GM12878 (cell line): ENCODE measurements at regions not wholly inside any gene's neighbourhood (a gene's known extent, or its start where the extent isn't known, plus 50 kb on each side); places are given as distances from the start of the nearest gene placed in this dataset.
"Not testable (repeated sequence)": the region's sequence is repeated elsewhere in the genome, so short reads cannot be mapped to it uniquely, and the experiment has no call there.

Source experiments
- ATAC-seq: fragments of 200-7000 bp; cut with Tn5 transposase; 3 replicates; pipeline ENCODE4 v1.9.1; 2020; ENCODE audit warnings: mild to moderate bottlenecking, moderate library complexity
- BruUV-seq: library from RNA; stranded (reverse); fragments of 400-500 nt; replicated peaks from 2 replicates; lab custom pipeline; 2021; lab: Mats Ljungman, UMichigan
- CTCF ChIA-PET: fragments of 300-600 bp; sonication (Branson Sonifier 250); formaldehyde crosslinking; extraction: SDS; loops from one replicate; lab custom pipeline; 2021; ENCODE audit warnings: inconsistent platforms; lab: Yijun Ruan, JAX
- POLR2A ChIA-PET: fragments of 350-600 bp; formaldehyde crosslinking; extraction: SDS; loops from one replicate; lab custom pipeline; 2021; ENCODE audit warnings: inconsistent platforms; lab: Charles Lee
- RAD21 ChIA-PET: fragments of 300-600 bp; sonication (Branson Sonifier 250); formaldehyde crosslinking; loops from one replicate; lab custom pipeline; 2023; ENCODE audit warnings: antibody characterized with exemption; ENCODE audit not compliant: unreplicated experiment; lab: Charles Lee
- SMC1A ChIA-PET: fragments of 300-600 bp; sonication (Branson Sonifier 250); formaldehyde crosslinking; loops from one replicate; lab custom pipeline; 2023; ENCODE audit not compliant: unreplicated experiment, uncharacterized antibody; lab: Charles Lee
- DNase-seq: peaks from one replicate; pipeline ENCODE4 v3.0.0-alpha.2; 2011; ENCODE audit warnings: low read depth, low spot score
- FAIRE-seq: peaks from 3 replicates; lab custom pipeline; 2011; peaks lifted over from hg19 to GRCh38; lab: Jason Lieb, UNC
- H2AFZ ChIP-seq: 2 replicates; pipeline ENCODE4 v1.6.0; 2011; ENCODE audit warnings: low read depth, low read length, control low read depth; ENCODE audit not compliant: control insufficient read depth
- H3K27ac ChIP-seq: 2 replicates; pipeline ENCODE4 v1.5.1; 2011; ENCODE audit warnings: control low read depth; ENCODE audit not compliant: control insufficient read depth, insufficient read depth
- H3K27me3 ChIP-seq, 2 experiments: replicated peaks in 1 of 2; 2 replicates each; pipeline versions ENCODE4 v1.6.0 to v1.6.1; 2011; ENCODE audit warnings: low read length in 1 of 2; ENCODE audit not compliant: control insufficient read depth in 2 of 2, insufficient read depth in 2 of 2
- H3K36me3 ChIP-seq, 2 experiments: 2 replicates each; pipeline ENCODE4 v1.5.1; 2011; ENCODE audit warnings: low read length in 1 of 2; ENCODE audit not compliant: control insufficient read depth in 2 of 2, insufficient read depth in 2 of 2
- H3K4me1 ChIP-seq: 2 replicates; pipeline ENCODE4 v1.6.1; 2011; ENCODE audit warnings: mild to moderate bottlenecking, low read length, moderate library complexity, mixed read lengths; ENCODE audit not compliant: control insufficient read depth, insufficient read depth
- H3K4me2 ChIP-seq: 2 replicates; pipeline ENCODE4 v1.6.0; 2011; ENCODE audit warnings: control low read depth; ENCODE audit not compliant: control insufficient read depth, insufficient read depth
- H3K4me3 ChIP-seq: fragments of 200-600 bp; sonication (generic); 2 replicates; pipeline ENCODE4 v1.5.1; 2016
- H3K79me2 ChIP-seq: 2 replicates; pipeline ENCODE4 v1.6.0; 2011; ENCODE audit warnings: low read length; ENCODE audit not compliant: control insufficient read depth, insufficient read depth
- H3K9ac ChIP-seq: 2 replicates; pipeline ENCODE4 v1.8.0; 2011; ENCODE audit warnings: low read length, control low read depth, mixed read lengths; ENCODE audit not compliant: control insufficient read depth, insufficient read depth
- H3K9me3 ChIP-seq: replicated peaks from 3 replicates; pipeline ENCODE4 v1.5.1; 2011; ENCODE audit warnings: mild to moderate bottlenecking, low read length; ENCODE audit not compliant: control insufficient read depth, insufficient read depth
- H4K20me1 ChIP-seq: 2 replicates; pipeline ENCODE4 v1.6.0; 2011; ENCODE audit not compliant: control insufficient read depth, insufficient read depth
- CHD4 ChIP-seq: fragments of 200-600 bp; sonication (generic); IDR thresholded peaks from 2 replicates; pipeline ENCODE4 v1.6.1; 2016; ENCODE audit warnings: mild to moderate bottlenecking
- NR2C1 ChIP-seq: fragments of 450-650 bp; IDR thresholded peaks from 2 replicates; pipeline ENCODE4 v1.6.1; 2017; ENCODE audit warnings: antibody characterized with exemption, mild to moderate bottlenecking, moderate library complexity
- SMC3 ChIP-seq: IDR thresholded peaks from 2 replicates; pipeline ENCODE4 v1.6.1; 2011; ENCODE audit warnings: low read length, improper control_type of control experiment, borderline replicate concordance
- SRF ChIP-seq, 2 experiments: IDR thresholded peaks; 2 replicates each; pipeline ENCODE4 v1.6.1; 2011; ENCODE audit warnings: low read depth in 2 of 2, low read length in 2 of 2, mild to moderate bottlenecking in 1 of 2, moderate library complexity in 1 of 2
- ZNF592 ChIP-seq: fragments of 450-650 bp; IDR thresholded peaks from 2 replicates; pipeline ENCODE4 v1.6.1; 2017; ENCODE audit warnings: mild to moderate bottlenecking, moderate library complexity
- WGBS: methylation state at CpG from one replicate; pipeline ENCODE4 v1.1.6; 2016; ENCODE audit warnings: low lambda C conversion rate; ENCODE audit not compliant: insufficient replicate concordance, insufficient coverage; ENCODE audit errors: missing lambda C conversion rate; 5-methylcytosine and 5-hydroxymethylcytosine counted together
- in situ Hi-C: fragments of 300-500 bp; cut with MboI; formaldehyde crosslinking; loops from 9 replicates; pipeline ENCODE4 v1.14.3; 2018; ENCODE audit warnings: mixed read lengths
- intact Hi-C: fragments of 100-400 bp; cut with micrococcal nuclease; formaldehyde crosslinking; loops from one replicate; pipeline ENCODE4 v1.14.2; 2022; ENCODE audit not compliant: unreplicated experiment

- ChIA-PET CTCF (interaction anchor here (0.8 to 1.9 kb wide), 2 partner anchors 13 to 56 kb away, joined by 4 to 5 read pairs; no protein-coding TSS in a partner anchor), RAD21 (no interaction called here), SMC1A (no interaction called here), POLR2A (interaction anchor here (0.6 kb wide), 2 partner anchors 151 to 579 kb away, joined by 3 to 4 read pairs; no protein-coding TSS in a partner anchor)
- FAIRE-seq (no peak), ATAC-seq (no peak), DNase-seq (no peak)
- H3K9me3 ChIP-seq = no peaks in the 10 kb centered on the region
- no TSS peak for BruUV-seq
- H3K4me1 ChIP-seq = peaks cover 25% of the 10 kb centered on the region
- no peaks in the 10 kb centered on the region for H3K36me3 ChIP-seq
- TF ChIP-seq NR2C1 = no peak
- no peak for TF ChIP-seq CHD4
- TF ChIP-seq SMC3 = no peak
- peak; percentile 83 for TF ChIP-seq ZNF592
- peak; percentile 60 to 76 for TF ChIP-seq SRF (IDR thresholded peaks at IDR 0.05; ENCODE audit: low read depth in 2 of 2, low read length in 2 of 2)
- H3K27me3 ChIP-seq = no peaks in the 10 kb centered on the region
- H2AFZ ChIP-seq = no peak overlapping the region
- H3K79me2 ChIP-seq = peaks cover 10% of the 10 kb centered on the region
- H3K4me3 ChIP-seq = no peak overlapping the region
- H4K20me1 ChIP-seq = no peaks in the 10 kb centered on the region
- no peak overlapping the region for H3K9ac ChIP-seq
- 66% methylated on average over 6 of the region's 6 CpGs for WGBS
- no peak overlapping the region for H3K4me2 ChIP-seq
- in situ Hi-C loops (loop anchor here (25.0 kb wide), 1 partner anchor 146 kb away; no protein-coding TSS in a partner anchor), intact Hi-C loops (no loop called here)
- no peak overlapping the region for H3K27ac ChIP-seq
Measured at GRCh38 chr9:124140941-124141568, 116.7 kb upstream of the NEK6 start.

- SMC1A ChIA-PET, H3K27ac ChIP-seq, DNase-seq, H3K9ac ChIP-seq, H3K4me2 ChIP-seq, intact Hi-C loops, FAIRE-seq, ATAC-seq, BruUV-seq, POLR2A ChIA-PET, H3K79me2 ChIP-seq, H3K27me3 ChIP-seq, H3K36me3 ChIP-seq, H2AFZ ChIP-seq, H3K4me1 ChIP-seq, H3K4me3 ChIP-seq, H3K9me3 ChIP-seq, H4K20me1 ChIP-seq: not testable (repeated sequence)
- ChIA-PET RAD21 (interaction anchor here (1.3 kb wide), 1 partner anchor 21 kb away, joined by 3 read pairs; no protein-coding TSS in a partner anchor), CTCF (interaction anchor here (0.7 to 1.1 kb wide), 2 partner anchors 17 to 52 kb away, joined by 3 read pairs; no protein-coding TSS in a partner anchor)
- WGBS = 74% methylated on average over 10 of the region's 10 CpGs
- in situ Hi-C loops = loop anchor here (25.0 kb wide), 1 partner anchor 143 kb away; no protein-coding TSS in a partner anchor
Measured at GRCh38 chr9:124144561-124145123, 113.1 kb upstream of the NEK6 start.
